Fibroblast of lung (primary cell): ENCODE measurements at regions not wholly inside any gene's neighbourhood (a gene's known extent, or its start where the extent isn't known, plus 50 kb on each side); places are given as distances from the start of the nearest gene placed in this dataset.

Experiments used
- DNase-seq, 2 donors: peaks; one replicate each; pipeline versions ENCODE4 v3.0.0 to v3.0.0-alpha.2; 2010; ENCODE audit warnings: low read depth in 2 of 2
- H2AFZ ChIP-seq: 2 replicates; pipeline ENCODE4 v1.5.1; 2012; ENCODE audit warnings: low read length, control low read depth, inconsistent platforms
- H3K27ac ChIP-seq: 2 replicates; pipeline ENCODE4 v1.5.1; 2011; ENCODE audit warnings: low read length, control low read depth; ENCODE audit not compliant: insufficient read depth
- H3K27me3 ChIP-seq: 2 replicates; pipeline ENCODE4 v1.5.1; 2011; ENCODE audit warnings: mild to moderate bottlenecking, low read length; ENCODE audit not compliant: control insufficient read depth, insufficient read depth
- H3K36me3 ChIP-seq: 2 replicates; pipeline ENCODE4 v1.5.1; 2011; ENCODE audit warnings: low read length; ENCODE audit not compliant: control insufficient read depth, insufficient read depth
- H3K4me1 ChIP-seq: 2 replicates; pipeline ENCODE4 v1.5.1; 2011; ENCODE audit warnings: low read length; ENCODE audit not compliant: control insufficient read depth, insufficient read depth; ENCODE audit errors: extremely low read depth
- H3K4me2 ChIP-seq: 2 replicates; pipeline ENCODE4 v1.5.1; 2011; ENCODE audit warnings: low read length, control low read depth; ENCODE audit not compliant: insufficient read depth; ENCODE audit errors: extremely low read depth
- H3K4me3 ChIP-seq, 4 experiments: fragments of 200-600 bp in 1 of 4; sonication (generic) in 1 of 4; replicated peaks in 1 of 4; 2 replicates each; pipeline ENCODE4 v1.5.1; 2011 to 2016; ENCODE audit warnings: low read length in 4 of 4, low read depth in 3 of 4, mild to moderate bottlenecking in 3 of 4, control low read depth in 2 of 4, inconsistent platforms in 1 of 4, mixed read lengths in 1 of 4; ENCODE audit not compliant: insufficient read depth in 1 of 4; ENCODE audit errors: control extremely low read depth in 1 of 4
- H3K79me2 ChIP-seq: 2 replicates; pipeline ENCODE4 v1.5.1; 2012; ENCODE audit warnings: mild to moderate bottlenecking, low read length, inconsistent platforms; ENCODE audit not compliant: control insufficient read depth, insufficient read depth
- H3K9ac ChIP-seq: 2 replicates; pipeline ENCODE4 v1.5.1; 2011; ENCODE audit warnings: mild to moderate bottlenecking, low read length, control low read depth; ENCODE audit not compliant: insufficient read depth
- H3K9me3 ChIP-seq: 2 replicates; pipeline ENCODE4 v1.5.1; 2012; ENCODE audit warnings: low read depth, low read length; ENCODE audit not compliant: control insufficient read depth, insufficient read depth
- H4K20me1 ChIP-seq: 2 replicates; pipeline ENCODE4 v1.5.1; 2011; ENCODE audit warnings: low read length; ENCODE audit not compliant: control insufficient read depth, insufficient read depth; ENCODE audit errors: extremely low read depth
- CTCF ChIP-seq, 2 donors: IDR thresholded peaks in 1 of 2; conservative IDR thresholded peaks in 1 of 2; 1 replicate in 1 of 2; 2 replicates in 1 of 2; pipeline ENCODE4 v1.5.1; 2011 to 2012; ENCODE audit warnings: low read length in 2 of 2, control low read depth in 1 of 2, inconsistent platforms in 1 of 2, low read depth in 1 of 2, mild to moderate bottlenecking in 1 of 2
- EZH2 ChIP-seq: IDR thresholded peaks from 2 replicates; pipeline ENCODE4 v1.5.1; 2012; ENCODE audit warnings: low read length, control low read depth, mild to moderate bottlenecking; ENCODE audit errors: missing control alignments

- H4K20me1 ChIP-seq: no peaks in the 10 kb centered on the region
- no peak overlapping the region for H2AFZ ChIP-seq
- no peaks in the 10 kb centered on the region for H3K79me2 ChIP-seq
- no peak overlapping the region for H3K27ac ChIP-seq
- H3K4me3 ChIP-seq: no peak overlapping the region
- no peak for DNase-seq
- H3K4me1 ChIP-seq: no peaks in the 10 kb centered on the region
- no peaks in the 10 kb centered on the region for H3K27me3 ChIP-seq
- no peak for TF ChIP-seq CTCF (conservative IDR thresholded peaks at IDR 0.05 in 1 of 2, IDR thresholded peaks at IDR 0.05 in 1 of 2; ENCODE audit: low read depth in 1 of 2, low read length in 2 of 2)
- no peak for TF ChIP-seq EZH2
- H3K9me3 ChIP-seq: no peaks in the 10 kb centered on the region
- H3K9ac ChIP-seq: no peak overlapping the region
- no peaks in the 10 kb centered on the region for H3K36me3 ChIP-seq
- no peak overlapping the region for H3K4me2 ChIP-seq
Measured at GRCh38 chr3:148004331-148004730, 595.2 kb downstream of the ZIC1 start.

- Histone ChIP-seq H3K36me3 (no peaks in the 10 kb centered on the region), H3K9me3 (no peaks in the 10 kb centered on the region), H3K9ac (no peak overlapping the region), H3K4me2 (no peak overlapping the region), H3K4me1 (no peaks in the 10 kb centered on the region), H4K20me1 (no peaks in the 10 kb centered on the region), H3K27ac (no peak overlapping the region), H3K79me2 (no peaks in the 10 kb centered on the region), H2AFZ (no peak overlapping the region), H3K27me3 (no peaks in the 10 kb centered on the region), H3K4me3 (no peak overlapping the region)
- DNase-seq: no peak
- TF ChIP-seq CTCF (conservative IDR thresholded peaks at IDR 0.05 in 1 of 2, IDR thresholded peaks at IDR 0.05 in 1 of 2; ENCODE audit: low read depth in 1 of 2, low read length in 2 of 2) (no peak), EZH2 (no peak)
Measured at GRCh38 chr3:148005456-148005855, 596.3 kb downstream of the ZIC1 start.

- H3K9ac ChIP-seq: no peak overlapping the region
- H3K9me3 ChIP-seq: no peaks in the 10 kb centered on the region
- peak; percentile 42 to 95 for DNase-seq
- no peak for TF ChIP-seq EZH2
- H3K27me3 ChIP-seq: no peaks in the 10 kb centered on the region
- no peak overlapping the region for H3K4me3 ChIP-seq
- no peak overlapping the region for H3K27ac ChIP-seq
- no peak overlapping the region for H3K4me2 ChIP-seq
- no peaks in the 10 kb centered on the region for H4K20me1 ChIP-seq
- H2AFZ ChIP-seq: no peak overlapping the region
- no peaks in the 10 kb centered on the region for H3K79me2 ChIP-seq
- H3K36me3 ChIP-seq: no peaks in the 10 kb centered on the region
- H3K4me1 ChIP-seq: no peaks in the 10 kb centered on the region
Measured at GRCh38 chr3:148006508-148006907, 597.3 kb downstream of the ZIC1 start.
